Liver (tissue), 8 donors: ENCODE measurements at regions not wholly inside any gene's neighbourhood (a gene's known extent, or its start where the extent isn't known, plus 50 kb on each side); places are given as distances from the start of the nearest gene placed in this dataset.

Experiments
- DNase-seq: peaks from one replicate; pipeline ENCODE4 v3.0.0-alpha.2; 2017; ENCODE audit warnings: low spot score
- H3K27ac ChIP-seq, 2 donors: one replicate each; pipeline ENCODE4 v1.7.0; 2013; ENCODE audit warnings: inconsistent platforms in 2 of 2, low read length in 2 of 2, control low read depth in 1 of 2, low read depth in 1 of 2, mild to moderate bottlenecking in 1 of 2
- H3K27me3 ChIP-seq, 4 donors: one replicate each; pipeline versions ENCODE4 v1.6.1 to v1.7.0; 2013; ENCODE audit warnings: low read length in 3 of 4, inconsistent platforms in 1 of 4, mild to moderate bottlenecking in 1 of 4, moderate library complexity in 1 of 4; ENCODE audit not compliant: control insufficient read depth in 4 of 4, insufficient read depth in 4 of 4
- H3K36me3 ChIP-seq, 4 donors: one replicate each; pipeline versions ENCODE4 v1.6.1 to v1.7.0; 2013; ENCODE audit warnings: low read length in 3 of 4, mild to moderate bottlenecking in 3 of 4, low read depth in 1 of 4, moderate library complexity in 1 of 4; ENCODE audit not compliant: control insufficient read depth in 4 of 4, insufficient read depth in 3 of 4
- H3K4me1 ChIP-seq, 4 donors: one replicate each; pipeline versions ENCODE4 v1.6.1 to v1.7.0; 2013; ENCODE audit warnings: low read length in 3 of 4, mild to moderate bottlenecking in 3 of 4, moderate library complexity in 1 of 4; ENCODE audit not compliant: control insufficient read depth in 4 of 4, insufficient read depth in 4 of 4
- H3K4me3 ChIP-seq, 3 donors: one replicate each; pipeline versions ENCODE4 v1.6.1 to v1.7.0; 2013; ENCODE audit warnings: low read length in 3 of 3, control low read depth in 1 of 3, low read depth in 1 of 3, mild to moderate bottlenecking in 1 of 3
- H3K9ac ChIP-seq, 2 donors: one replicate each; pipeline ENCODE4 v1.7.0; 2013; ENCODE audit warnings: low read length in 2 of 2, mild to moderate bottlenecking in 2 of 2, moderate library complexity in 2 of 2, control low read depth in 1 of 2, low read depth in 1 of 2
- H3K9me3 ChIP-seq, 4 donors: one replicate each; pipeline versions ENCODE4 v1.6.1 to v1.7.0; 2013; ENCODE audit warnings: low read length in 3 of 4; ENCODE audit not compliant: control insufficient read depth in 4 of 4
- EGR1 ChIP-seq, 2 donors: IDR thresholded peaks; 2 replicates each; pipeline ENCODE4 v1.6.1; 2016 to 2018; ENCODE audit warnings: antibody characterized with exemption in 2 of 2, low read depth in 2 of 2
- FOXA1 ChIP-seq: IDR thresholded peaks from 2 replicates; pipeline ENCODE4 v1.6.1; 2016; ENCODE audit warnings: antibody characterized with exemption
- FOXA2 ChIP-seq: IDR thresholded peaks from 2 replicates; pipeline ENCODE4 v1.6.1; 2016; ENCODE audit warnings: antibody characterized with exemption
- GABPA ChIP-seq, 2 donors: IDR thresholded peaks in 1 of 2; conservative IDR thresholded peaks in 1 of 2; 2 replicates each; pipeline ENCODE4 v1.6.1; 2016; ENCODE audit warnings: antibody characterized with exemption in 2 of 2, mild to moderate bottlenecking in 1 of 2, moderate library complexity in 1 of 2
- HNF4A ChIP-seq, 2 donors: conservative IDR thresholded peaks; 2 replicates each; pipeline ENCODE4 v1.6.1; 2016; ENCODE audit warnings: antibody characterized with exemption in 2 of 2, mild to moderate bottlenecking in 2 of 2
- HNF4G ChIP-seq: IDR thresholded peaks from 2 replicates; pipeline ENCODE4 v1.6.1; 2016; ENCODE audit warnings: antibody characterized with exemption
- JUND ChIP-seq, 2 donors: IDR thresholded peaks; 2 replicates each; pipeline ENCODE4 v1.6.1; 2016; ENCODE audit warnings: antibody characterized with exemption in 2 of 2
- NR2F2 ChIP-seq: IDR thresholded peaks from 2 replicates; pipeline ENCODE4 v1.6.1; 2016; ENCODE audit warnings: antibody characterized with exemption
- RAD21 ChIP-seq, 2 donors: IDR thresholded peaks; 2 replicates each; pipeline ENCODE4 v1.6.1; 2016; ENCODE audit warnings: antibody characterized with exemption in 2 of 2, mild to moderate bottlenecking in 2 of 2
- RXRA ChIP-seq, 2 donors: IDR thresholded peaks; 2 replicates each; pipeline ENCODE4 v1.6.1; 2017 to 2018; ENCODE audit warnings: antibody characterized with exemption in 2 of 2, mild to moderate bottlenecking in 1 of 2
- SP1 ChIP-seq: IDR thresholded peaks from 2 replicates; pipeline ENCODE4 v1.6.1; 2018; ENCODE audit warnings: antibody characterized with exemption, mild to moderate bottlenecking
- TAF1 ChIP-seq: conservative IDR thresholded peaks from 2 replicates; pipeline ENCODE4 v1.6.1; 2016; ENCODE audit warnings: antibody characterized with exemption, mild to moderate bottlenecking
- YY1 ChIP-seq: IDR thresholded peaks from 2 replicates; pipeline ENCODE4 v1.6.1; 2016; ENCODE audit warnings: antibody characterized with exemption, mild to moderate bottlenecking
- WGBS: extraction: QIAGEN DNeasy Blood & Tissue Kit; methylation state at CpG from one replicate; pipeline ENCODE4 v1.1.7; 2013; 5-methylcytosine and 5-hydroxymethylcytosine counted together
- TF ChIP-seq, protein P1 (sequence below): fragments of 150-350 bp; IDR thresholded peaks from 2 replicates; pipeline ENCODE4 v1.5.1; 2017; ENCODE audit warnings: improper control_type of control experiment, low read depth, low read length; ENCODE audit not compliant: missing input control
- TF ChIP-seq, protein P2 (sequence below): IDR thresholded peaks from 2 replicates; pipeline ENCODE4 v1.6.1; 2016; ENCODE audit warnings: antibody characterized with exemption
- TF ChIP-seq, protein P3 (sequence below): IDR thresholded peaks from 2 replicates; pipeline ENCODE4 v1.6.1; 2016; ENCODE audit warnings: antibody characterized with exemption
- TF ChIP-seq, protein P4 (sequence below): IDR thresholded peaks from 2 replicates; pipeline ENCODE4 v1.6.1; 2016; ENCODE audit warnings: antibody characterized with exemption
- TF ChIP-seq, protein P5 (sequence below): IDR thresholded peaks from 2 replicates; pipeline ENCODE4 v1.6.1; 2016; ENCODE audit warnings: antibody characterized with exemption, mild to moderate bottlenecking
- donor health status: healthy.
- donor health status: healthy.
- donor health status: healthy.
- donor health status: healthy.
- donor health status: healthy.

DNA sequence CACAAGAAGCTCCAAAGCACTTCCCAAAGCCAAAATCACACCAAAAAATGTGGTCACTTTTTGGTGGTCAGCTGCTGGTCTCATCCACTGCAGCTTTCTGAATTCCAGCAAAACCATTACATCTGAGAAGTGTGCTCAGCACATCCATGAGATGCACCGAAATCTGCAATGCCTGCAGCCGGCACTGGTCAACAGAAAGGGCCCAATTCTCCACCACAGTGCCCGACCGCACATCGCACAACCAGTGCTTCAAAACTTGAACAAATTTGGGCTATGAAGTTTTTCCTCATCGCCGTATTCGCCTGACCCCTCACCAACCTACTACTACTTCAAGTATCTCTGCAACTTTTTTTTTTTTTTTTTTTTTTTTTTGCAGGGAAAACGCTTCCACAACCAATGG, 89.9 kb upstream of the LUZP2 start:
- DNase-seq: no peak
- whole genome bisulfite sequencing: 91% methylated on average over 9 of the region's 9 CpGs
- Histone ChIP-seq H3K9me3 (no peaks in the 10 kb centered on the region), H3K4me3 (no peak overlapping the region), H3K27ac (no peak overlapping the region), H3K27me3 (no peaks in the 10 kb centered on the region), H3K36me3 (no peaks in the 10 kb centered on the region), H3K9ac (no peak overlapping the region), H3K4me1 (no peaks in the 10 kb centered on the region)
- TF ChIP-seq HNF4A (conservative IDR thresholded peaks at IDR 0.05): no peak
- no peak for TF ChIP-seq FOXA1
- TF ChIP-seq, protein P1, sequence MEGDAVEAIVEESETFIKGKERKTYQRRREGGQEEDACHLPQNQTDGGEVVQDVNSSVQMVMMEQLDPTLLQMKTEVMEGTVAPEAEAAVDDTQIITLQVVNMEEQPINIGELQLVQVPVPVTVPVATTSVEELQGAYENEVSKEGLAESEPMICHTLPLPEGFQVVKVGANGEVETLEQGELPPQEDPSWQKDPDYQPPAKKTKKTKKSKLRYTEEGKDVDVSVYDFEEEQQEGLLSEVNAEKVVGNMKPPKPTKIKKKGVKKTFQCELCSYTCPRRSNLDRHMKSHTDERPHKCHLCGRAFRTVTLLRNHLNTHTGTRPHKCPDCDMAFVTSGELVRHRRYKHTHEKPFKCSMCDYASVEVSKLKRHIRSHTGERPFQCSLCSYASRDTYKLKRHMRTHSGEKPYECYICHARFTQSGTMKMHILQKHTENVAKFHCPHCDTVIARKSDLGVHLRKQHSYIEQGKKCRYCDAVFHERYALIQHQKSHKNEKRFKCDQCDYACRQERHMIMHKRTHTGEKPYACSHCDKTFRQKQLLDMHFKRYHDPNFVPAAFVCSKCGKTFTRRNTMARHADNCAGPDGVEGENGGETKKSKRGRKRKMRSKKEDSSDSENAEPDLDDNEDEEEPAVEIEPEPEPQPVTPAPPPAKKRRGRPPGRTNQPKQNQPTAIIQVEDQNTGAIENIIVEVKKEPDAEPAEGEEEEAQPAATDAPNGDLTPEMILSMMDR: no peak
- TF ChIP-seq GABPA (IDR thresholded peaks at IDR 0.05 in 1 of 2, conservative IDR thresholded peaks at IDR 0.05 in 1 of 2): no peak
- TF ChIP-seq, protein P2, sequence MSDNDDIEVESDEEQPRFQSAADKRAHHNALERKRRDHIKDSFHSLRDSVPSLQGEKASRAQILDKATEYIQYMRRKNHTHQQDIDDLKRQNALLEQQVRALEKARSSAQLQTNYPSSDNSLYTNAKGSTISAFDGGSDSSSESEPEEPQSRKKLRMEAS: no peak
- no peak for TF ChIP-seq TAF1
- no peak for TF ChIP-seq EGR1 (IDR thresholded peaks at IDR 0.05; ENCODE audit: low read depth in 2 of 2)
- no peak for TF ChIP-seq HNF4G
- TF ChIP-seq RAD21 (IDR thresholded peaks at IDR 0.05): no peak

DNA sequence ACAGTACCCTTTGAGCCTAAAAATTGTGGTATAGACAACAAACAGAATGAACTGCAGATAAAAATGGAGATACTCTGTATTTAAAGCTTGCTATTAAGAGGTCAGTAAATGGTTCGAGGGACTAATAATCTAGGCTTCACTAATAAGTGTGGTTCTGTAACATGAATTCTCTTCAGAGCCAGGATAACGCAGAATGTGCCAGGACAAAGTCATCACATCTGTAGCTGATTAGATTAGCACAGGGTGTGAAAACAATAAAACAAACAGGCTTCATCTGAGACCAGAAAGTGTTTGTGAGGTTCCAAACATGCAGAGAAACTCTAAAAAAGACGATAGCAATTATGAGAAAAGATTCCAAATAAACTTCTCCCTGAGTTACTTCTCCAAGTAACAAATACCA, 89.1 kb upstream of the LUZP2 start:
- Histone ChIP-seq H3K9me3 (no peaks in the 10 kb centered on the region), H3K27ac (no peak overlapping the region), H3K4me1 (no peaks in the 10 kb centered on the region), H3K36me3 (no peaks in the 10 kb centered on the region), H3K27me3 (no peaks in the 10 kb centered on the region), H3K9ac (no peak overlapping the region), H3K4me3 (no peak overlapping the region)
- WGBS: 57% methylated on average over 3 of the region's 3 CpGs
- no peak for DNase-seq
- no peak for TF ChIP-seq EGR1 (IDR thresholded peaks at IDR 0.05; ENCODE audit: low read depth in 2 of 2)
- no peak for TF ChIP-seq SP1
- no peak for TF ChIP-seq FOXA1
- TF ChIP-seq TAF1: no peak
- TF ChIP-seq, protein P3, sequence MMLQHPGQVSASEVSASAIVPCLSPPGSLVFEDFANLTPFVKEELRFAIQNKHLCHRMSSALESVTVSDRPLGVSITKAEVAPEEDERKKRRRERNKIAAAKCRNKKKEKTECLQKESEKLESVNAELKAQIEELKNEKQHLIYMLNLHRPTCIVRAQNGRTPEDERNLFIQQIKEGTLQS: no peak
- no peak for TF ChIP-seq RXRA (IDR thresholded peaks at IDR 0.05)
- TF ChIP-seq, protein P4, sequence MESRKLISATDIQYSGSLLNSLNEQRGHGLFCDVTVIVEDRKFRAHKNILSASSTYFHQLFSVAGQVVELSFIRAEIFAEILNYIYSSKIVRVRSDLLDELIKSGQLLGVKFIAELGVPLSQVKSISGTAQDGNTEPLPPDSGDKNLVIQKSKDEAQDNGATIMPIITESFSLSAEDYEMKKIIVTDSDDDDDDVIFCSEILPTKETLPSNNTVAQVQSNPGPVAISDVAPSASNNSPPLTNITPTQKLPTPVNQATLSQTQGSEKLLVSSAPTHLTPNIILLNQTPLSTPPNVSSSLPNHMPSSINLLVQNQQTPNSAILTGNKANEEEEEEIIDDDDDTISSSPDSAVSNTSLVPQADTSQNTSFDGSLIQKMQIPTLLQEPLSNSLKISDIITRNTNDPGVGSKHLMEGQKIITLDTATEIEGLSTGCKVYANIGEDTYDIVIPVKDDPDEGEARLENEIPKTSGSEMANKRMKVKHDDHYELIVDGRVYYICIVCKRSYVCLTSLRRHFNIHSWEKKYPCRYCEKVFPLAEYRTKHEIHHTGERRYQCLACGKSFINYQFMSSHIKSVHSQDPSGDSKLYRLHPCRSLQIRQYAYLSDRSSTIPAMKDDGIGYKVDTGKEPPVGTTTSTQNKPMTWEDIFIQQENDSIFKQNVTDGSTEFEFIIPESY: no peak
- no peak for TF ChIP-seq FOXA2
- no peak for TF ChIP-seq JUND (IDR thresholded peaks at IDR 0.05)
- TF ChIP-seq, protein P2: no peak
- no peak for TF ChIP-seq RAD21 (IDR thresholded peaks at IDR 0.05)
- no peak for TF ChIP-seq NR2F2
- no peak for TF ChIP-seq GABPA (IDR thresholded peaks at IDR 0.05 in 1 of 2, conservative IDR thresholded peaks at IDR 0.05 in 1 of 2)
- no peak for TF ChIP-seq HNF4G
- TF ChIP-seq HNF4A (conservative IDR thresholded peaks at IDR 0.05): no peak
- TF ChIP-seq, protein P5, sequence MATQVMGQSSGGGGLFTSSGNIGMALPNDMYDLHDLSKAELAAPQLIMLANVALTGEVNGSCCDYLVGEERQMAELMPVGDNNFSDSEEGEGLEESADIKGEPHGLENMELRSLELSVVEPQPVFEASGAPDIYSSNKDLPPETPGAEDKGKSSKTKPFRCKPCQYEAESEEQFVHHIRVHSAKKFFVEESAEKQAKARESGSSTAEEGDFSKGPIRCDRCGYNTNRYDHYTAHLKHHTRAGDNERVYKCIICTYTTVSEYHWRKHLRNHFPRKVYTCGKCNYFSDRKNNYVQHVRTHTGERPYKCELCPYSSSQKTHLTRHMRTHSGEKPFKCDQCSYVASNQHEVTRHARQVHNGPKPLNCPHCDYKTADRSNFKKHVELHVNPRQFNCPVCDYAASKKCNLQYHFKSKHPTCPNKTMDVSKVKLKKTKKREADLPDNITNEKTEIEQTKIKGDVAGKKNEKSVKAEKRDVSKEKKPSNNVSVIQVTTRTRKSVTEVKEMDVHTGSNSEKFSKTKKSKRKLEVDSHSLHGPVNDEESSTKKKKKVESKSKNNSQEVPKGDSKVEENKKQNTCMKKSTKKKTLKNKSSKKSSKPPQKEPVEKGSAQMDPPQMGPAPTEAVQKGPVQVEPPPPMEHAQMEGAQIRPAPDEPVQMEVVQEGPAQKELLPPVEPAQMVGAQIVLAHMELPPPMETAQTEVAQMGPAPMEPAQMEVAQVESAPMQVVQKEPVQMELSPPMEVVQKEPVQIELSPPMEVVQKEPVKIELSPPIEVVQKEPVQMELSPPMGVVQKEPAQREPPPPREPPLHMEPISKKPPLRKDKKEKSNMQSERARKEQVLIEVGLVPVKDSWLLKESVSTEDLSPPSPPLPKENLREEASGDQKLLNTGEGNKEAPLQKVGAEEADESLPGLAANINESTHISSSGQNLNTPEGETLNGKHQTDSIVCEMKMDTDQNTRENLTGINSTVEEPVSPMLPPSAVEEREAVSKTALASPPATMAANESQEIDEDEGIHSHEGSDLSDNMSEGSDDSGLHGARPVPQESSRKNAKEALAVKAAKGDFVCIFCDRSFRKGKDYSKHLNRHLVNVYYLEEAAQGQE: no peak
- TF ChIP-seq YY1: no peak
